ENCODE measurements at regions not wholly inside any gene's neighbourhood (a gene's known extent, or its start where the extent isn't known, plus 50 kb on each side); places are given as distances from the start of the nearest gene placed in this dataset.

DNA sequence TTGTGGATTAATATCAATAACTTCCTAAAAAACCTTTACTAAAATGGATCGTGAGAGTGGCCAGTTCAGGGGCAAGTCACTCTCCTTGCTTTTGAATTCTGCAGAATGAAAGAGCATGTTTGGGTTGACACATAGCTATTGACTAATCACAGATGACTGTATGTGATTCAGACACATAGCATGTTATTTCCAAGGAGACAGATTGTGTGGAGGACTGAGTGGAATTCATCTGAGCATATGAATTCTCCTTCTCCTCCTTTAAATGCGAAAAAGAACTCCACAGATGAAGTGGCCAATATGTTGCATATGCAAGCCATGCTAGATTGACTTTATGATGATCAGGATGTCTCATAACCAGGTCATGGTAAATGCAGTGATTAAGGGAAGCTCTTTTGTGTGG lies 249.4 kb upstream of the FAM98A start:
- DNase-seq (ENCODE audit: low read depth in 4 of 4, low spot score in 1 of 4), result no peak

DNA sequence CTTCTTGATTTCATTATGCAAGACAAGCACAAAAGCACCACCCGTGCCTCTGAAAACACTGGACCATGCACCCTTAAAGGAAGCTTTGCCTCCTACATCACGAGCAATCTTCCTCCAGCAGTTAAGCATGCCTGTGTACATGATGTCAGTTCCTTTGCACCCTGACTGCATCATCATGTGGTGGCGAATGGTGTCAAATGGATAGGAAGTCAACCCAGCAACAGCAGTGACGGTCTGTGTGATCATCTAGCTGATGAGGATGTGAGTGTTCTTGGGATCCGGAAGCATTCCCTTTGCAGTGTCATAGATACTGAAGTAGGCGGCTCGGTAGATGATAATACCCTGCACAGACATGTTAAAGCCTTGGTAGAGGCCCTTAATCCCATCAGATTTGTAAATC lies 240.7 kb upstream of the FAM98A start:
- DNase-seq (ENCODE audit: low read depth in 4 of 4, low spot score in 1 of 4), result no peak

DNA sequence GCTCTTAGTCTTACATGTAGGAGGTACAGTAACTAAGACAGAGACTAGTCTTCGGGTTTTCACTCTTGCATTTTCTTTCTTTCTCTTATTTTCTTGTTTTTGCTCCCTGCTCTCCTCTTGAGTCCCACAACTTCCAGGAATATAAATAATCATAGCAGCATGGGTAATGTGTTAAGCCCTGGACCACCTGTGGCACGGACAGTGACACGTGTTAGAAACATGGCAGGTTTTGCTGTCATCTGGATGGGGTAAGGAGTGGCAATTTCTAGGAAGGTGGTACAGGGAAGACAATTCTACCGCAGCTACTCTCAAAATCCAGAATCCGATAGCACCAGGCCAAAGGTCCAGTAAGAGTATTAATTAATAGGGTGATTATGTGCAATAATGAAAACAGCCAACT lies 237.5 kb upstream of the FAM98A start:
- no peak for DNase-seq (ENCODE audit: low read depth in 4 of 4, low spot score in 1 of 4)

DNA sequence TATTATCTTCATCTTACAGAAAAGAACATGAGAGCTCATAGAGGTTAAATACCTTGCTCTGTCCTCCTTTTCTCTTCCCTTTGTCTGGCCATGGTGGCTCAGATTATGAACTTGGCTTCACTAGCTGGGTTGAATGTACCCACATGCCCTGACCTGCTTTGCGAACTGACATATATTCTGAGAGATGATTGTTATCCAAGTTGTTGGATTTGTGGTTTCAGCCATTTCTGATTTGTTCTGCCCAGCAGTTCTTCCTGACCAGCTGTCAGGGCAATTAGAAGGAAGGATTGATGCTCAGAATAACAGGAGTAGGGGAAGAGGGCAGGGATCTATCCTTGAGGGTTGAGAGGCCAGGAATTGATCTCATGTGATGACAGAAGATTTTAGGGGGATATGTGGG lies 236.8 kb upstream of the FAM98A start:
- DNase-seq (ENCODE audit: low read depth in 4 of 4, low spot score in 1 of 4), result no peak

DNA sequence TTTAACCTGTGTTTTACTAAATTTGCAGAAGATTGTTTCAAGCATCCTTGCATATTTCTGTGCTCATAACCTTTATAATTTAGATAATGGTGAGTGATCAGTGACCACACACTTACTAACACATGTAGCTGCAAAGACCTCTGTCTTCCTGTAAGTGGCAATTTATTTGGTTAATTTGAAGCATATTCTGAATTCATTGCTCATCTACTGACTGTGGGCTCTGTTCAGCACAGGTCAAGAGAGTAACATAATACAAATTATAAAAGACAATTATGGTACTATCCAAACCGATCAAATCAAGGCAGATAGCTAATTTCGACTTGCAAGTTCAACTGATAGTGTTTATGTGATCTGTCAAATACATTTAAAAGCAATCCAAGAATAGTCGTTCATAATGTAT lies 223.9 kb upstream of the FAM98A start:
- DNase-seq (ENCODE audit: low read depth in 4 of 4, low spot score in 1 of 4), result no peak

DNA sequence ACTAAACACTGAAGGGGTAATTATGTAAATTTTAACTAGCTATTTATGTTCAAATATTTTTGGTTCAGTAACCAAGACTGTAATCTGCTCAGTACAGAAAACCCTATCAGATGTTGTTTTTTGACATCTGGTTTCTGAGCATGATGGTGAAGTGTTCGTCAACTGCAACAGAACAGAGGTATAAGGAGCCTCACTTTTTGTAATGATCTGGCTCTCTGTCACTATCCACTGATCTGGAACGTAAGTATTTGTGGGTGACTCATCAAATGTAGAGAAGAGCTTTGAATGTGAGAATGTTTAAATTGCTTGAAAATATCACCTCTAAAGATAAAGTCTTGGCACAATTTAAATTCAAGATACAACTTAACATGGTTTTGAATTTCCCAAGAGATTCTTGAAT lies 213.6 kb upstream of the FAM98A start:
- DNase-seq (ENCODE audit: low read depth in 4 of 4, low spot score in 1 of 4), result no peak

DNA sequence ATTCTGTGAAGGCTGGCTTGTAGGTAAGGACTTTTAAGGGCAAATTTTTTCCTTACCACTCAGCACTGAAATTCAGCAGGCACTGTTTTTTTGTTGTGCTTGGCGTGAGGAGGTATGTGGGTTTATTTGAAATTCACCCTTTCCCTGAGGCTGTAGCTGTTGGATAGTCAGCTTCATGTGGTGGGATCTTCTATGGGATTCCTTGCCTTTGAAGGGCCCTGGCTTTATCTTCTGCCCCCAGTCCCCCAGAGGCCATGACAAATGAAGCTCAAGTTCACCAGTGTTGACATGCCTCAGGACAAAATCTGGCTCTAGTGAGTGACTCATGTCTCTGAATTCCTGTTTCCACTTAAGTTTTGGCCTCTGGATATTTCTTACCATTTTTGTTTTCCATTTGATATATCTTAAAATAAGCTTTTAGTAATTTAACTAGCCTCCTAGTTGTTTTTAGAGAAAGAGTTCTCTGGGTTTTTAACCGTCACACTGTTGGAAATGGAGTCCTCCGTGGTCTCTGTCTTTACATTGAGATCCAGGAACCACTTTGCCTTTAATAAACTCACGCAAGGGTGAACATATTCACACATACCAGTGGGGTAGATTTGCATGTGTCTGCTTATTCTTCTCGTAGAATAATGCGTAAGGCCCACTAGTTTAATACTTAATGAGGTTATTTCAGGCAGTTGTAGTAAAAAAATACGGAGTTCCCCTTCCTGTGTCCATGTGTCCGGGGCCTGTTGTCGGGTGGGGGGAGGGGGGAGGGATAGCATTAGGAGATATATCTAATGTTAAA lies 211.1 kb upstream of the FAM98A start:
- no peak for DNase-seq (ENCODE audit: low read depth in 4 of 4, low spot score in 1 of 4)

DNA sequence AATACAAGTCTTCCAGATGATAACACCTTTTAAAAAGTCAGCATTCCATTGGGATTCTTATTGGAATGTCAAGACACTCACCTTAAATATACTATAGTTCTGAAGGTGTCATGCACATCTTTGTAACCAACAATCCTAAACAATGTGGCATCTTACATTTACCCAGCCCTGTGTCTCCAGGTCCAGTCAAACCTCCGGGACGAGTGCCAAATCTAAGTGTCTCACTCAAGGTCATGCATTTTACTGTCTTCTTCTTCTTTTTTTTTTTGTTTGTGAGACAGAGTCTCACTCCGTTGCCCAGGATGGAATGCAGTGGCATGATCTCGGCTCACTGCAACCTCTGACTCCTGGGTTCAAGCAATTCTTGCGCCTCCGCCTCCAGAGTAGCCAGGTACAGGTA lies 206.9 kb upstream of the FAM98A start:
- DNase-seq (ENCODE audit: low read depth in 4 of 4, low spot score in 1 of 4), result no peak

DNA sequence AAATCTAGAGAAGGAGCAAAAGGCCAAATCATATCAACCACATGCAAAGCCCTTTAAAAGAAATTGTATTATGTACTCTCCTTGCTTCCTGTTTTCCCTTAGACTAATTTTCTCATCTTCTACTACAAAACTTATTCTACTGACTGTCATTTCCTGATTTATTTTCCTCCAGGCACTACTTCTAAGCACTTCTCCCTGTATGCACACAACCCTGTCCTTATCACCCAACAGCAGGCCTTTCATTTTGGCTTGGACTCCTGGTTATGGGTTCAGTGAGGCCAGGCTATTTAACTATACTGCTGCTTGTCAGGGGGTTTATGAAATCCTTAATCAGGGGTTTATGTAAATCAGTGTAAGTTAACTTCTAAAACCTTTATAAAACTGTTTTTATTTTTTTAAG lies 205.1 kb upstream of the FAM98A start:
- no peak for DNase-seq (ENCODE audit: low read depth in 4 of 4, low spot score in 1 of 4)

DNA sequence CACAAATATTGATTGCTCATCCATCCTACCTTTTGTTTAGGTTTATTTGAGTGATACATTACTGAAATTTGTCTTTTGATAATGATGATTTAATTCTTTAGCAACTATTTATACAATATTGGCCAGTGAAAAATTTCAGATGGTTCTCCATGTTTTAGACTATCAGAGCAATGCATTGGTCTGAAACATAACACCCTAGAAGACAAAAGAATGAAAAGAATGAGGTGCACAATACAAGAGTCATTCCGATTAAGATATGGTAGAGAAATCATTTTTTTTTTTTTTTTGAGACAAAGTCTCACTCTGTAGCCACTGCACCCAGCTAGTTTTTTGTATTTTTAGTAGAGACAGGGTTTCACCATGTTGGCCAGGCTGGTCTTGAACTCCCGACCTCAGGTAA lies 197.4 kb upstream of the FAM98A start:
- no peak for DNase-seq (ENCODE audit: low read depth in 4 of 4, low spot score in 1 of 4)

DNA sequence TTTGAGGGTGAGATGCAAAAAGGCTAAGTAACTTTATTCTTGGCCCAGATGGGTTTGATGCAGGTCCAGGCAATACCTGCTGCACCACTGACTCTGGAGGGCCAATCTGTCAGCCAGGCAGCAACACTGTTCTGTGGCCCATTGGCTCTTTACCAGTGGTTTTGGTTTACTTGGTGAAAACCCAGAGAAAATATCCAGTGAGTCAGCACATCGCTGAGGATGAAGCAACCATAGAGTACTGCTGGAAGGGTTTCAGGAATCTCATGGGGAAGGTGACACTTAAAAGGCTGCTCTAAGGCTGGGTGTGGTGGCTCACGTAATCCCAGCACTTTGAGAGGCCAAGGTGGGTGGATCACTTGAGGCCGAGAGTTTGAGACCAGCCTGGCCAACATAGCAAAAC lies 192.5 kb upstream of the FAM98A start:
- no peak for DNase-seq (ENCODE audit: low read depth in 4 of 4, low spot score in 1 of 4)

DNA sequence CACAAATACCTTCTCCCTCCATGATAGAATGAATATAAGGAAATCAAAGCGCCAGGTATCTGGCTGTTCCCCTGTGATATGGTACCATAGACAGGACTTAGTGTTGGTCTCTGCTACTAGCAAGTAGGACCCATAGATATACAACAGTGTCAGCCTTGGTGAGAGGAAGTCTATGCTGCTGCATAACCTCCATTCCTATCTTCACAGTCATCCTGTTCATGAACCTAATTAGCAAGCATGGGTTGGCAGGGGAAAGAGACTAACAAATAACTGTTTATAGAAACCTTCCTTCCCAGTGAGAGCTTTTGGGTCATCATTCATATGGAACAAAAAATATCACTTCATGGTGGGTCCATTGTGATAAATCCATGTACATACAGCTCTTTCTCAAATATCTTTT lies 188.9 kb upstream of the FAM98A start:
- no peak for DNase-seq (ENCODE audit: low read depth in 4 of 4, low spot score in 1 of 4)

DNA sequence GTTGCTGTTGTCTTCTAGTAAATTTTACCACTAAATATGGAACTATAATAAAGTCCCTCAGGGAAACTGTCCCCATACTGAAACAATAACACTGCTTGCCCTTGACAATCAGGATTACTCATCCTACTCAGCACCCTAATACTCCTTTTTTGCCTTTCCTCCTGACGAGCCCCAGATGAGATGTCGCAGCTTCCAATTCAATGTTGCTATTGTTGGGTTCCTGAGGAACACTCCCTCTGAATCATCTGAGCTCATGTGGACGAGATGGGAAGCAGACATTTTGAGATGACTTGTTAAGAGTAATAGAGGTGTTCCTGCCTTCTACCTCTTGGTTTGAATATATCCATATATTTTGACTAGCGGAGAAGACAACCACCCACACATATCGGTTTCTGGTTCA lies 187.8 kb upstream of the FAM98A start:
- DNase-seq (ENCODE audit: low read depth in 4 of 4, low spot score in 1 of 4), result no peak

DNA sequence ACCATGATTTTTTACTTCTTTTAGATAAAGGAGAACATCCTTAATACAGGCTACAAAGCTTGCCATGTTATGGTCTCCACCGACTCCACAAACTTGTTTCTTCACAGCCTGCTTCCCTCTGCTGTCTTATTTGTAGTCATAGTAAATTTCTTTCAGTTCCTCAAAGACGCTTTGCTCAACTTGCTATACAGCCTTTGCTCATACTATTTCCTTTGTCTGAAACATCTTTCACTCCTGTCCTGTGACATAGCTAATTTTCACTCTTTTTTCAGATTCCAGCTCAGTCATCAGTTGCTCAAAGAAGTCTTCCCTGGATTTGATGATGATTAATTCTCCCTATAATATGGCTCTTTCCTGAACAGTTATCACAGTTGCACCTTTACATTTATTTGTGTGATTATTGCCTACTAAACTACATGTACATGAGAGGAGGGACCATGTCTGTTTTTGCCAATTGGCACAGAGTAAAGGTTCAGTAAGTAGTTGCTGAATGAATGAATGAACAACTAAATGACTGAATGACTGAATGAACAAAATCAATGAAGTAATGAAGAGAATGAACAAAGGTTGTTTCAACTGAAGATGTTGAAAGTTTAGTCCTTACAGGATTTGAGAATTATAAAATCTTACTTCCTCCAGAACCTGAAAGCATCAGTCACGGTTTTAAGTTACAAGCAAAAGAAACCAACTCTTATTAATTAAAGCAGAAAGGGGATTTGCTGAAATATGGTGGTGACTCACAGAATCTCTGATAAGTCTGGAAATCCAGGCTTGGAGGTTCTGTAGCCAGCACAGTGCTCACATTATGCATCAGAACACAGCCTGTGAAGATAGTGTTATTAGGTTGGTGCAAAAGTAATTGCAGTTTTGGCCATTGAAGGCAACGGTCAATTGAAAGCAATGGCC lies 186.4 kb upstream of the FAM98A start:
- DNase-seq (ENCODE audit: low read depth in 4 of 4, low spot score in 1 of 4), result no peak

DNA sequence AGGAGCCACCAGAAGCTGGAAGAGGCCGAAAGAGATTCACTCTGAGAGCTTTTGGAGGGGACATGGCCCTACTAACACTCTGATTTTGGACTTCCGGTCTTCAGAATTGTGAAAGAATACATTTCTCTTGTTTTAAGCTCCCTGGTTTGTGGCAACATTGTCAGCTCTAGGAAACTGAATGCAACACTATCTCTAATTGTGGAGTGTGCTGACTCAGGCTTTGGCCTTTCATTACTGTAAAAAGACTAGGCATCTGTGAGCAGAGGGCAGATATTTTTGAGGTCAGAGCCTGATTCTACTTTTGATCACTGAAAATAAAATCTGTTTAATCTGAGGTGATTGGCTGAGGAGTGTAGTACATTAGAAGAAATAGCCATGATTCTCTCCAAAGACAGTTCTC lies 185.4 kb upstream of the FAM98A start:
- no peak for DNase-seq (ENCODE audit: low read depth in 4 of 4, low spot score in 1 of 4)

DNA sequence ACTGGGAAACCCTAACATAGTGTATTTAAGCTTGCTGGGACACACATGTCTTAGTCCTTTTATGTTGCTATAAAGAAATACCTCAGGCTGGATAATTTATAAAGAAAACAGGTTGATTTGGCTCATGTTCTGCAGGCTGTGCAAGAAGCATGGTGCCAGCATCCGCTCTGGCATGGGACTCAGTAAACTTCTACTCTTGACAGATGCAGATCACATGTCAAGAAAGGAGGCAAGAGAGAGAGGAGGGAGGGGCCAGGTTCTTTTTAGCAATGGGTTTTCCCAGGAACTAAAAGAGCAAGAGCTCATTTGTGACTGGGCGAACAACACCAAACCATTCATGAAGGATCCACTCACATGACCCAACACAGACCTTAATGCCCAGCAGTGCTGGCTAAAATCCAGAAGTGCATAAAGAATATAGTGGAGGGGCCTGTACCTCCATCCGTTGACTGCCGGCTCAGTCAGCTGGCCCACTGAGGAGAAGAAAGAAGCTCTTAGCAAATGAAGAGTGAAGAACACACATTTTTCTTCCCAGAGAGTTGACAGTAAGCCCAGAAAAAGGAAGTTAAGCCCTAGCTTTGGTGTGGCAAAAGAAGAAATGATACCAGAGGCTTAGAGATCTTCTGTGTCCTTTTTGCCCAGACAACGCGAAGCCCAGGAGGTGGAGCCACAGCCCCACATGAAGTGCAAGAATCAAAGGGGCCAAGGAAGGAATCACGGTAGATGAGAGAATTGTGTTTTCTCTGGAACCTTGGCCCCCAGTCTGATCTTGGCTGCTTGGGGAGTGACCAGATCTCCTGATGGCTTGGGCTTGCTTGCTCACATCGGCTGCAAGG lies 183.5 kb upstream of the FAM98A start:
- no peak for DNase-seq (ENCODE audit: low read depth in 4 of 4, low spot score in 1 of 4)

DNA sequence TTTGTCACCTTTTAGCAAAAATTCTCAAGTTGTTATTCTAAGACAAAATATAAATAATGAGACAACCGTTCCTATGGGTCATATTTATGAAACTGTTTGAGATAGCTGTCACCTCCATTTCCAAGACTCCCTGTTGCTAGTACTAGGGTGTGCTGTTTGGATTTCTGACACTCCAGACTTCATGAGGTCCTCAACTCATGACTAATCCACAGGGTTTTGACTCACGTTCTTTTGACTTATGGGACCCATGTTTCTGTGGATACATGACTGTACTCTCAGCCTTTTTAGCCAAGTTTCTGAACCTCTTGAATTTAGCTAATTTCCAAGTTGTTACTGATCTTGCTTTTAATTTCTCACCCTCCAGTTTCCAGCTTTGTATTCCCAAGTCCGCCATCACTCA lies 178.7 kb upstream of the FAM98A start:
- DNase-seq (ENCODE audit: low read depth in 4 of 4, low spot score in 1 of 4), result no peak

DNA sequence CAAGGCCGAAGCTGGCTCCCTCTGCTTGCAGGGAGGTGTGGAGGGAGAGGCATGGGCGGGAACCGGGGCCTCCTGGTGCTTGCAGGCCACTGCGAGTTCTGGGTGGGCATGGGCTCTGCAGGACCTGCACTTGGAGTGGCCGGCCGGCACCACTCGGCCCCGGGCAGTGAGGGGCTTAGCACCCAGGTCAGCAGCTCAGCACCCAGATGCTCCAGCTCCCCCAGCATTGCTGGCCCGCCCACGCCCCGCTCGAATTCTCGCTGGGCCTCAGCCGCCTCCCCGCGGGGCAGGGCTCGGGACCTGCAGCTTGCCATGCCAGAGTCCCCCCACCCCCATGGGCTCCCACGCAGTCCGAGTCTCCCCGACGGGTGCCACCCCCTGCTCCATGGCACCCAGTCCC lies 176.2 kb upstream of the FAM98A start:
- DNase-seq (ENCODE audit: low read depth in 4 of 4, low spot score in 1 of 4), result no peak

DNA sequence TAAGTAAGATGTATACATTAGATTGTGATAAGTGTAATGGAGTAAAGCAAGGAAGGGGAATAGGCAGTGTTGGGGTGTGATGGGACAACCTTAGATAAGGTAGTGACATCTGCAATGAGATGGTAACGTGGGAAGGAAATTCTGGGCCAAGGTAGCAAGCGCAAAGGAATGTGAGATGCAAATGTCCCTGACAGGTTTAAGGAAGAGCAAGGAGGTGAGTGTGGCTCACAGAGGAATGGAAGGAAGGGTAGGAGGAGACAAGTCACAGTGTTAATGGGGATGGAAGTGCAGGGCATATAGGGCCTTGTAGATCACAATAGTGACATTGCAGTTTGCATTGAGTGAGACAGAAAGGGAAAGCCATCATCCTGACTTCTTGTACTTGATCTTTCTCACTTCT lies 170.9 kb upstream of the FAM98A start:
- DNase-seq (ENCODE audit: low read depth in 4 of 4, low spot score in 1 of 4), result no peak

DNA sequence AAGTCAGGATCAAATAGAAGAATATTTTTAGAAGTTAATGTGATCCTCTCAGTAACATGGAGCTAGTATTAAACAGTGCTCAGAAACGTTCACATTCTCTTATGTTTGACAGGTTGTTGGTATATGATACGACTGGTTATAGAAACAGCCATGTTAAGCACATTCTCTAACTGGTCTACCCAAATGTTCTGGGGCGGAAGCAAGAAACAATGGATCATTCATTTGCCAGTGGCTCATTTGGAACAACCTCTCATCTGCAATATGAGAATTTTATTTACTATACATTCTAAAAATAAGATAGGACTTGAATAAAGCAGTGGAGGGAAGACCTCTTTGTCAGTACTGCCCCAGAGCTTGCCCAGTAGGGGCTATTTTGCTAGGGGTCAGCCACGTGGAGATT lies 167.1 kb upstream of the FAM98A start:
- no peak for DNase-seq (ENCODE audit: low read depth in 4 of 4, low spot score in 1 of 4)

DNA sequence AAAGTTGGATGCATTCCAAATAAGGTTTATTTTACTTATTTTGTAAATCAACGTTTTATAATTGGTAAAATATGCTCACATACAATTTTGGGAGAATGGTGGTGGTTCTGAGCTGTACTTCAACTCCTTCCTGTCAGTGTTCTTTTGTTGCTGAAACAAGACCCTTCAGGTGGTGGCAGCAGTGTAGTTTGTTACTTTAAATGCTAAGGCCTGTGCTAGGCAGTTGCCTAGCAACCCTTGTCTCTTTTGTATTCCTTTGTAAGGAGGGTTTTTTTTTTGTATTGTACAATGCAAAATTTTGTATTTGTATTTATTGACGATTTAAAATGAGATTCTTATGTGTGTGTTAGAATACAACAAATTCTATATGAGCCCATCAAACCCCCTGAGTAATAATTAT lies 166.0 kb upstream of the FAM98A start:
- no peak for DNase-seq (ENCODE audit: low read depth in 4 of 4, low spot score in 1 of 4)

DNA sequence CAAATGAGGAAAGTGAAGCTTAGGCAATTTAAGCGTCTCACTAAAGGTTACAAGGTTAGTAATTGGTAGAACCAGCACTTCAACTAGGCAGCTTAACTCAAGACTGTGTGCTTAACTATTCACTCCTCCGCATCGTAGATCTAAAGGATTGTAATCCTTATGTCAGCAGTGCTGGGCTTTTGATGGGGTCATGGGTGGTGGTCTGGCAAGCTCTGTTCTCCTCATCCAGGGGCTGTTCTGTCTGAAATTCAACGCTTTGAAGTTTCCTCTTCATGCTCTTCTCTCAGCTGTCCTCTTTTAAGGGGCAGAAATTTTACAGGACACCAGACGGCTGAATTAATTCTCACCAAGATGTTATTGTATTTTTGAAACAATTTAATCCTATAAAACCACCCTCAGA lies 165.5 kb upstream of the FAM98A start:
- no peak for DNase-seq (ENCODE audit: low read depth in 4 of 4, low spot score in 1 of 4)
